NCI-H2081 treated with DMSO at 0.1 percent for 48 hours (cell line): ENCODE measurements at regions not wholly inside any gene's neighbourhood (a gene's known extent, or its start where the extent isn't known, plus 50 kb on each side); places are given as distances from the start of the nearest gene placed in this dataset.

Experiments
- DNase-seq: peaks from one replicate; lab custom pipeline; 2025; lab: John Stamatoyannopoulos, UW

GRCh38 chr15:47516972-47517371, 200.3 kb upstream of the SEMA6D start:
- no peak for DNase-seq

- no peak for DNase-seq
Observed at GRCh38 chr15:47517737-47518136, 199.6 kb upstream of the SEMA6D start.

GRCh38 chr15:47523681-47524475, 193.4 kb upstream of the SEMA6D start:
- no peak for DNase-seq

- DNase-seq, result no peak
Observed at GRCh38 chr15:47529241-47529640, 188.1 kb upstream of the SEMA6D start.

GRCh38 chr15:47534673-47535072, 182.6 kb upstream of the SEMA6D start:
- no peak for DNase-seq

- no peak for DNase-seq
Observed at GRCh38 chr15:47541562-47541961, 175.7 kb upstream of the SEMA6D start.

- no peak for DNase-seq
Observed at GRCh38 chr15:47542312-47542989, 174.9 kb upstream of the SEMA6D start.

GRCh38 chr15:47548231-47548630, 169.1 kb upstream of the SEMA6D start:
- no peak for DNase-seq

GRCh38 chr15:47548986-47549385, 168.3 kb upstream of the SEMA6D start:
- DNase-seq, result no peak

GRCh38 chr15:47551079-47551478, 166.2 kb upstream of the SEMA6D start:
- no peak for DNase-seq

GRCh38 chr15:47551546-47551945, 165.8 kb upstream of the SEMA6D start:
- DNase-seq, result no peak

GRCh38 chr15:47552978-47553608, 164.2 kb upstream of the SEMA6D start:
- DNase-seq, result no peak

- DNase-seq, result no peak
Observed at GRCh38 chr15:47553947-47554346, 163.4 kb upstream of the SEMA6D start.

GRCh38 chr15:47561102-47561501, 156.2 kb upstream of the SEMA6D start:
- no peak for DNase-seq

- no peak for DNase-seq
Observed at GRCh38 chr15:47565949-47566348, 151.4 kb upstream of the SEMA6D start.

GRCh38 chr15:47566610-47567009, 150.7 kb upstream of the SEMA6D start:
- no peak for DNase-seq

- DNase-seq, result no peak
Observed at GRCh38 chr15:47568030-47568429, 149.3 kb upstream of the SEMA6D start.

- no peak for DNase-seq
Observed at GRCh38 chr15:47570044-47570443, 147.3 kb upstream of the SEMA6D start.

- DNase-seq, result no peak
Observed at GRCh38 chr15:47570451-47570850, 146.9 kb upstream of the SEMA6D start.

GRCh38 chr15:47570881-47571640, 146.2 kb upstream of the SEMA6D start:
- no peak for DNase-seq

GRCh38 chr15:47573673-47574072, 143.6 kb upstream of the SEMA6D start:
- DNase-seq, result no peak

- no peak for DNase-seq
Observed at GRCh38 chr15:47577000-47577399, 140.3 kb upstream of the SEMA6D start.
